Aorta (tissue), 5 donors: ENCODE measurements at regions not wholly inside any gene's neighbourhood (a gene's known extent, or its start where the extent isn't known, plus 50 kb on each side); places are given as distances from the start of the nearest gene placed in this dataset.
"Not testable (repeated sequence)": the region's sequence is repeated elsewhere in the genome, so short reads cannot be mapped to it uniquely, and the experiment has no call there.

ENCODE experiments used
- ATAC-seq: fragments of 200-7000 bp; cut with Tn5 transposase; one replicate; pipeline ENCODE4 v1.9.1; 2022; ENCODE audit warnings: moderate library complexity; ENCODE audit not compliant: low FRiP score
- DNase-seq, 2 donors: peaks; one replicate each; pipeline ENCODE4 v3.0.0-alpha.2; 2020
- H3K27ac ChIP-seq, 2 donors: one replicate each; pipeline ENCODE4 v1.5.1; 2013; ENCODE audit warnings: low read length in 2 of 2, mild to moderate bottlenecking in 2 of 2, moderate library complexity in 2 of 2, control low read depth in 1 of 2, inconsistent platforms in 1 of 2, low read depth in 1 of 2
- H3K27me3 ChIP-seq, 2 donors: one replicate each; pipeline ENCODE4 v1.6.1; 2013; ENCODE audit warnings: control low read depth in 1 of 2, low read length in 1 of 2, mild to moderate bottlenecking in 1 of 2, moderate library complexity in 1 of 2; ENCODE audit not compliant: insufficient read depth in 2 of 2, control insufficient read depth in 1 of 2
- H3K36me3 ChIP-seq, 2 donors: one replicate each; pipeline ENCODE4 v1.6.1; 2013; ENCODE audit warnings: control low read depth in 1 of 2, low read length in 1 of 2, mild to moderate bottlenecking in 1 of 2; ENCODE audit not compliant: insufficient read depth in 2 of 2, control insufficient read depth in 1 of 2
- H3K4me1 ChIP-seq, 2 donors: one replicate each; pipeline ENCODE4 v1.6.1; 2013; ENCODE audit warnings: low read length in 2 of 2, control low read depth in 1 of 2, mild to moderate bottlenecking in 1 of 2, moderate library complexity in 1 of 2; ENCODE audit not compliant: insufficient read depth in 2 of 2, control insufficient read depth in 1 of 2
- H3K4me3 ChIP-seq, 2 donors: one replicate each; pipeline ENCODE4 v1.5.1; 2013; ENCODE audit warnings: low read length in 2 of 2, control low read depth in 1 of 2, mild to moderate bottlenecking in 1 of 2
- H3K9me3 ChIP-seq: one replicate; pipeline ENCODE4 v1.6.1; 2013; ENCODE audit warnings: mild to moderate bottlenecking, low read length; ENCODE audit not compliant: control insufficient read depth
- WGBS, 2 donors: extraction: QIAGEN DNeasy Blood & Tissue Kit; methylation state at CpG; one replicate each; pipeline ENCODE4 v1.1.7; 2013; 5-methylcytosine and 5-hydroxymethylcytosine counted together
- intact Hi-C, 2 donors: fragments of 100-400 bp; cut with DNase I; formaldehyde crosslinking; loops; one replicate each; pipeline versions ENCODE4 v1.14.2 to v1.15.0; 2022
- donor health status: healthy with polysubstance abuse.
- donor health status: Bipolar disorder and iron deficiency.
- donor health status: DM: no; HTN: no; CAD: no.
- donor health status: DM: no; HTN: no; CAD: no.
- donor health status: DM: yes; HTN: yes; CAD: no.

DNA sequence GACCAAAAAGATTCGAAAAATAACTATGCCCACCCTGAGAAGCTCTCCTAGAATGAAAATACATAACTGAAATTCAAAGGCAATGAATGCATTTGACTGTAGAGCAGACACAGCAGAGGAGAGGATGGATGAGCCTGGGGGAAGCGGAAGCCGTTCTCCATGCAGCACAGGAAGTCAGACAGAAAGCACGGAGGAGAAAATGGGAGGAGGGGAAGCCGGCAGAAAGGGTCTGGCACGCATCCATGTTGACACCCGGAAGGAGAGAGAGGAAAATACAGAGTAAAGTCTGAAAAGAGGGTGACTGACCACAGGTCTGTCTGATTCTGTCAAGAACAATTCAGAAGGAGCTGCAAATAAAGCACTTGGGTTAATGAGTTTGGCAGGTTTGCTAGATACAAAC lies 161.0 kb upstream of the FOXD4L5 start:
- H3K27me3 ChIP-seq, H3K36me3 ChIP-seq, H3K4me1 ChIP-seq, H3K27ac ChIP-seq, intact Hi-C loops, DNase-seq, ATAC-seq, H3K4me3 ChIP-seq, H3K9me3 ChIP-seq: not testable (repeated sequence)
- 77 to 81% methylated on average over 7 of the region's 7 CpGs for WGBS, 2 donors

DNA sequence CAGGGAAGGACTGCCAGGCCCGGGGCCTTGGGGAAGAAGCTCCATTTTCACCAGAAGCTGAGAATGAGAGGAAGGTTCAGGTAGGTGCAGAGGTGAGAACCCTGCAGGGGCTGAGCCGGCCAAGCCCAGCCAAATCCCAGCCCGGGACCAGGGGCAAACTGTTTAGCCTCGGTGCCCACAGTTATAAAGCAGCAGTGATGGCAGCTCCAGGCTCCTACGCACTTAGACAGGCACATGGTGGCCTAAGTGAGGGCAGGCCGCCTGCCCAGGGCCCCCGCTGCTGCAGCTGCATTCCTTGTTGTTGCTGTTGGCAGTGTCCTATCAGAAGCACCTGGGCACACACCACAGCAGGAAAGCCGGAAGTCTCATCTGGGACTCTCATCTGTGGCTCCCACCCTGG lies 159.9 kb upstream of the FOXD4L5 start:
- H3K27ac ChIP-seq = no peak overlapping the region

GRCh38 chr9:65442116-65442515 lies 157.1 kb upstream of the FOXD4L5 start:
- H3K27me3 ChIP-seq, ATAC-seq, H3K36me3 ChIP-seq, intact Hi-C loops, DNase-seq, H3K27ac ChIP-seq, H3K9me3 ChIP-seq, H3K4me1 ChIP-seq, H3K4me3 ChIP-seq: not testable (repeated sequence)
- 87 to 88% methylated on average over 11 to 12 of the region's 12 CpGs for WGBS, 2 donors

More for the DNA sequence above, 159.9 kb upstream of the FOXD4L5 start:
- intact Hi-C loops = no loop called here
- WGBS, 2 donors = 76% methylated on average over 8 of the region's 8 CpGs
- Histone ChIP-seq H3K27me3 (no peaks in the 10 kb centered on the region), H3K4me3 (no peak overlapping the region), H3K36me3 (no peaks in the 10 kb centered on the region), H3K4me1 (no peaks in the 10 kb centered on the region), H3K9me3 (peaks cover 1% of the 10 kb centered on the region)
- no peak for ATAC-seq
- peak in 1 of 2 donors; percentile 53 for DNase-seq

DNA sequence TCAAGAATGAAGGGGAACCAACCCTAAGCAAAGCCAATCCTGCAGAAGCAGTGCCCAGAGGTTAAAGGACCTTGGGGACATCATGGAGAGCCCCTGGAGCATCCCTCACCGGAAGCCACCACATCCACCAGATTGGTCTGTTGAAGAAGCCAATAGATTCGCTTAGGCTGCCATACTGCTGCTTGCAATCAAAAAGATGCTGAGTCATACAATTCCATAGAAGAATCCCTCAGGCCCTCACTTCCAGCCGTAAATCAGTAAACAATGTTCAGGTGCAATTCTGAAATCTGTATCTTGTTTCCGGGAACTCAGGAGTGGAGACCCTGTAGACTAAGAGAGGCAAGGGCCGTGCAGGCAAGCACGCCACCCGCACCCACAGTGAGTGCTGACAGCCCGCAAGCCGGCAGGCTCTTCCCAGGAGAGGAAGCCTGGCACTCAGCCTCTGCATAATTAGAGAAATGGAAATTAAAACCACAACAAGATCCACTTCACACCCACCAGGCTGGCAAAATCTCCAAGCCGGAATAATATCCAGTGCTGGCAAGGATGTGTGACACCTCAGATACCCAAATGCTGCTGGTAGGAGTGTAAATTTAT lies 156.4 kb upstream of the FOXD4L5 start:
- intact Hi-C loops, H3K27me3 ChIP-seq, H3K9me3 ChIP-seq, H3K36me3 ChIP-seq, H3K4me3 ChIP-seq, H3K27ac ChIP-seq, H3K4me1 ChIP-seq, DNase-seq, ATAC-seq: not testable (repeated sequence)
- 87 to 88% methylated on average over 10 of the region's 10 CpGs for WGBS, 2 donors

DNA sequence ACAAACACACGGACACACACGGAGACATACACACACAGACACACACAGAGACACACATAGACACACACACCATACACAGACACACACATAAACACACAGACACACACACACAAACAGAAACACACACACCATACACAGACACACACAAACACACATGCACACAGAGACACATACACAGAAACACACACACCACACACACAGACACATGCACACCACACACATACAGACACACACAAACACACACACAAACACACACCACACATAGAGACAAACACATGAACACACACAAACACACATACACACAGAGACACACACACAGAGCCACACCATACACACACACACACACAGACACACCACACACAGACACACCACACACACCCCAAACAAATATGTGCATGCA lies 152.7 kb upstream of the FOXD4L5 start:
- no peak for DNase-seq
- 65 to 69% methylated on average over 2 of the region's 2 CpGs for WGBS, 2 donors

DNA sequence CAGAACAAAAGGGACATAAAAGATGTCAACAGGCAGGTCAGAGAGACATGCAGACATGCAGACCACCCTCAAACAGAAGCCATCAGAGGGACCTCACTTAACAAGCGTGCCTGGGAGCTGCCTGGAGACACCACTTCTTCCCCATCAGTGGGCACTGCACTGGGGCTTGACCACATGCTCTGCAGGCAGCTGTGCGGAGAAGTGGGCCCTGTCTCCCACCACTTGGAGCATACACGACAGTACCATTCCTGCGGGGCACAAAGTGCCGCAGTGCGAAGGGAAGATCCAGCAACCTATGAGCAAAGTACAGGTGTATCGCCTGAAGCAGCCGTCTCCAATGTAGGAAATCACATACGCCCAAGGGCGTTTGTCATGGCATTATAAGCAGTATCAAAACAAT lies 150.5 kb upstream of the FOXD4L5 start:
- Histone ChIP-seq H3K9me3 (peaks cover 2% of the 10 kb centered on the region), H3K4me3 (no peak overlapping the region)

More for the DNA sequence above, 152.7 kb upstream of the FOXD4L5 start:
- intact Hi-C loops = no loop called here
- Histone ChIP-seq H3K4me3 (no peak overlapping the region), H3K27me3 (no peaks in the 10 kb centered on the region), H3K4me1 (no peaks in the 10 kb centered on the region), H3K9me3 (peaks cover 2% of the 10 kb centered on the region), H3K27ac (no peak overlapping the region), H3K36me3 (no peaks in the 10 kb centered on the region)
- no peak for ATAC-seq

GRCh38 chr9:65432722-65433323 lies 147.8 kb upstream of the FOXD4L5 start:
- Histone ChIP-seq H3K4me3 (no peak overlapping the region), H3K27ac (no peak overlapping the region), H3K9me3 (peaks cover 2% of the 10 kb centered on the region), H3K27me3 (no peaks in the 10 kb centered on the region), H3K36me3 (no peaks in the 10 kb centered on the region), H3K4me1 (no peaks in the 10 kb centered on the region)
- ATAC-seq = no peak
- 84 to 91% methylated on average over 6 of the region's 6 CpGs for WGBS, 2 donors
- no peak for DNase-seq
- intact Hi-C loops = no loop called here

More for the DNA sequence above, 150.5 kb upstream of the FOXD4L5 start:
- ATAC-seq = no peak
- Histone ChIP-seq H3K4me1 (no peaks in the 10 kb centered on the region), H3K27ac (no peak overlapping the region), H3K36me3 (no peaks in the 10 kb centered on the region), H3K27me3 (no peaks in the 10 kb centered on the region)
- 83 to 87% methylated on average over 10 of the region's 10 CpGs for WGBS, 2 donors
- intact Hi-C loops = no loop called here
- DNase-seq = no peak

DNA sequence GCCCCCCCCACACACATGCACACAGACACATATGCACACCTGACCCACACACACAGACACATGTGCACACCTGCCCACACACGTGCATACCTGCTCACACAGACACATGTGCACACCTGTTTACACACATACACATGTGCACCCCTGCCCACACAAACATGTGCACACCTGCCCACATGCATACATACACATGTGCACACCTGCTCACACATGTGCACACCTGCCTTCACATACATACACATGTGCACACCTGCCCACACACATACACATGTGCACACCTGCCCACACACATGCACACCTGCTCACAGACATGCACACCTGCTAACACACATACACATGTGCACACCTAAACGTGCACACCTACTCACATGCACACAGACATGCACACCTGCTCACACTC lies 147.0 kb upstream of the FOXD4L5 start:
- Histone ChIP-seq H3K4me1 (no peaks in the 10 kb centered on the region), H3K4me3 (no peak overlapping the region), H3K36me3 (no peaks in the 10 kb centered on the region), H3K27ac (no peak overlapping the region), H3K9me3 (no peaks in the 10 kb centered on the region), H3K27me3 (no peaks in the 10 kb centered on the region)
- ATAC-seq (no peak), DNase-seq (no peak)
- 78 to 84% methylated on average over 2 of the region's 2 CpGs for WGBS, 2 donors
- intact Hi-C loops = no loop called here

DNA sequence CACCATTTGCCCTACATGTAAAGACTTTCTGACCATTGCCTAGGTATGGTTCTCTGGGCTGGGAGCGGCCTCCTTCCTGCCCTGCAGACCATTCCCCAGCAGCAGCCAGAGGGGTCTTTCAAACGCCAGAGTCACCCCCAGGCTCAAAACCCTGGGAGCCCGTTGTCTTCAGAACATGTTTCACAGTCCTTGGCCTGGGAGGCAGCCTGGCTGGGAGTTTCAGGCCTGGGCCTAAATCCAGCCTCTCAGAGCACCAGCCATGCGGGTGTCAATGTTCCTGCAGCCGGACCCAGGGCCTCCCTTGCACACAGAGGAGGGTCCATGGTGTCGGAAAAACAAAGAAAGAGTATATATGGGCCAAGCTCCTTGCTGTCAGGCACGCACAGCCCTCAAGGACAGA lies 145.2 kb upstream of the FOXD4L5 start:
- ATAC-seq (no peak), DNase-seq (no peak)
- intact Hi-C loops = no loop called here
- no peaks in the 10 kb centered on the region for H3K9me3 ChIP-seq
- no peaks in the 10 kb centered on the region for H3K4me1 ChIP-seq
- no peaks in the 10 kb centered on the region for H3K36me3 ChIP-seq
- no peaks in the 10 kb centered on the region for H3K27me3 ChIP-seq
- no peak overlapping the region for H3K4me3 ChIP-seq
- H3K27ac ChIP-seq = no peak overlapping the region
- 64 to 70% methylated on average over 7 of the region's 7 CpGs for WGBS, 2 donors
